SK-N-SH (cell line): ENCODE measurements at regions not wholly inside any gene's neighbourhood (a gene's known extent, or its start where the extent isn't known, plus 50 kb on each side); places are given as distances from the start of the nearest gene placed in this dataset.

Experiments used
- CTCF ChIA-PET: fragments of 300-600, 350-600 bp; formaldehyde crosslinking; extraction: SDS; loops from one replicate; lab custom pipeline; 2021; lab: Yijun Ruan, JAX
- POLR2A ChIA-PET: fragments of 350-600 bp; sonication (Branson Sonifier 250); formaldehyde crosslinking; extraction: SDS; loops from one replicate; lab custom pipeline; 2020; ENCODE audit warnings: antibody characterized with exemption, inconsistent platforms; lab: Yijun Ruan, JAX
- DNase-seq: peaks from one replicate; pipeline ENCODE4 v3.0.0; 2012
- H2AFZ ChIP-seq: fragments of 200-600 bp; sonication (generic); 2 replicates; pipeline ENCODE4 v1.8.1; 2016; ENCODE audit warnings: antibody characterized with exemption, mild to moderate bottlenecking, low read depth
- H3F3A ChIP-seq: fragments of 200-600 bp; sonication (generic); replicated peaks from 2 replicates; pipeline ENCODE3; 2016; ENCODE audit warnings: antibody characterized with exemption, mild to moderate bottlenecking; ENCODE audit not compliant: insufficient read depth
- H3K27ac ChIP-seq, 2 experiments: fragments of 200-500 bp in 1 of 2; fragments of 200-600 bp in 1 of 2; sonication (Bioruptor generic) in 1 of 2; sonication (generic), shearing (Covaris generic) in 1 of 2; 2 replicates each; pipeline versions ENCODE4 v1.5.1 to v1.6.1; 2014 to 2016; ENCODE audit warnings: low read depth in 2 of 2, inconsistent platforms in 1 of 2, low read length in 1 of 2, mild to moderate bottlenecking in 1 of 2, mixed read lengths in 1 of 2
- H3K27me3 ChIP-seq: fragments of 200-600 bp; sonication (generic), shearing (Covaris generic); 2 replicates; pipeline ENCODE4 v1.6.1; 2016; ENCODE audit warnings: mixed run types; ENCODE audit not compliant: insufficient read depth
- H3K36me3 ChIP-seq, 2 experiments: fragments of 200-500 bp in 1 of 2; fragments of 200-600 bp in 1 of 2; sonication (Bioruptor generic) in 1 of 2; sonication (generic) in 1 of 2; replicated peaks in 1 of 2; 2 replicates each; pipeline versions ENCODE3 to v1.5.1; 2014 to 2016; ENCODE audit warnings: low read length in 1 of 2, mild to moderate bottlenecking in 1 of 2; ENCODE audit not compliant: insufficient read depth in 2 of 2, control insufficient read depth in 1 of 2
- H3K4me1 ChIP-seq, 2 experiments: fragments of 200-500 bp in 1 of 2; fragments of 200-600 bp in 1 of 2; sonication (Bioruptor generic) in 1 of 2; sonication (generic), shearing (Covaris generic) in 1 of 2; 2 replicates each; pipeline versions ENCODE4 v1.5.1 to v1.6.1; 2014 to 2016; ENCODE audit warnings: low read depth in 1 of 2, low read length in 1 of 2, mixed run types in 1 of 2; ENCODE audit not compliant: insufficient read depth in 2 of 2, control insufficient read depth in 1 of 2
- H3K4me2 ChIP-seq: fragments of 200-600 bp; sonication (generic), shearing (Covaris generic); 2 replicates; pipeline ENCODE4 v1.6.1; 2017; ENCODE audit warnings: mixed run types
- H3K4me3 ChIP-seq, 2 experiments: fragments of 200-500 bp in 1 of 2; fragments of 200-600 bp in 1 of 2; sonication (Bioruptor generic) in 1 of 2; sonication (generic), shearing (Covaris generic) in 1 of 2; 2 replicates each; pipeline versions ENCODE4 v1.5.1 to v1.8.1; 2014 to 2016; ENCODE audit warnings: low read depth in 2 of 2, inconsistent platforms in 1 of 2, low read length in 1 of 2, mild to moderate bottlenecking in 1 of 2, mixed read lengths in 1 of 2, moderate library complexity in 1 of 2
- H3K79me2 ChIP-seq: fragments of 200-600 bp; sonication (generic); 2 replicates; pipeline ENCODE4 v1.8.1; 2017; ENCODE audit warnings: mild to moderate bottlenecking; ENCODE audit not compliant: insufficient read depth
- H3K9ac ChIP-seq: fragments of 200-600 bp; sonication (generic); 2 replicates; pipeline ENCODE4 v1.6.1; 2017; ENCODE audit warnings: mixed run types
- H3K9me2 ChIP-seq: fragments of 200-600 bp; sonication (generic); 2 replicates; pipeline ENCODE4 v1.6.1; 2017; ENCODE audit warnings: mixed run types
- H3K9me3 ChIP-seq: fragments of 200-600 bp; sonication (generic); 2 replicates; pipeline ENCODE4 v1.6.1; 2017; ENCODE audit warnings: mixed run types, mild to moderate bottlenecking, moderate library complexity
- H4K20me1 ChIP-seq: fragments of 200-600 bp; sonication (generic); 2 replicates; pipeline ENCODE4 v1.6.1; 2017; ENCODE audit warnings: mild to moderate bottlenecking, mixed run types; ENCODE audit not compliant: insufficient read depth
- CHD2 ChIP-seq: fragments of 150-350 bp; IDR thresholded peaks from 2 replicates; pipeline ENCODE4 v1.6.1; 2018; ENCODE audit warnings: low read length; ENCODE audit not compliant: partially characterized antibody
- CTCF ChIP-seq: fragments of 200-600 bp; sonication (generic); IDR thresholded peaks from 2 replicates; pipeline ENCODE4 v1.6.1; 2017; ENCODE audit warnings: antibody characterized with exemption, mild to moderate bottlenecking, moderate library complexity
- ELF1 ChIP-seq: IDR thresholded peaks from 2 replicates; pipeline ENCODE4 v1.4.0; 2012
- EP300 ChIP-seq, 2 experiments: IDR thresholded peaks; 2 replicates each; pipeline versions ENCODE4 v1.4.0 to v1.6.1; 2012; ENCODE audit warnings: borderline replicate concordance in 1 of 2, low read depth in 1 of 2, low read length in 1 of 2
- EZH2phosphoT487 ChIP-seq: fragments of 200-600 bp; sonication (generic); IDR thresholded peaks from 2 replicates; pipeline ENCODE4 v1.6.1; 2017; ENCODE audit warnings: low read depth, mixed run types, mild to moderate bottlenecking, antibody characterized with exemption, moderate library complexity, borderline replicate concordance
- GABPA ChIP-seq: IDR thresholded peaks from 2 replicates; pipeline ENCODE4 v1.4.0; 2012; ENCODE audit warnings: low read depth, mild to moderate bottlenecking
- IRF3 ChIP-seq: fragments of 150-350 bp; IDR thresholded peaks from 2 replicates; pipeline ENCODE4 v1.6.1; 2016; ENCODE audit warnings: mild to moderate bottlenecking, low read depth, low read length
- MAX ChIP-seq: IDR thresholded peaks from 2 replicates; pipeline ENCODE4 v1.4.0; 2012; ENCODE audit warnings: low read depth
- MEF2A ChIP-seq: IDR thresholded peaks from 2 replicates; pipeline ENCODE4 v1.4.0; 2012; ENCODE audit warnings: low read depth, borderline replicate concordance
- MXI1 ChIP-seq: IDR thresholded peaks from 2 replicates; pipeline ENCODE4 v1.6.1; 2012; ENCODE audit warnings: mild to moderate bottlenecking, low read depth, low read length, improper control_type of control experiment
- NFIC ChIP-seq: IDR thresholded peaks from 2 replicates; pipeline ENCODE4 v1.4.0; 2012; ENCODE audit warnings: borderline replicate concordance
- PBX3 ChIP-seq: IDR thresholded peaks from 2 replicates; pipeline ENCODE4; 2012
- RAD21 ChIP-seq: IDR thresholded peaks from 2 replicates; pipeline ENCODE4 v1.6.1; 2012; ENCODE audit warnings: mild to moderate bottlenecking, low read length
- RXRA ChIP-seq: IDR thresholded peaks from 2 replicates; pipeline ENCODE4 v1.4.0; 2012; ENCODE audit warnings: low read depth, mild to moderate bottlenecking, borderline replicate concordance
- TAF1 ChIP-seq: IDR thresholded peaks from 2 replicates; pipeline ENCODE4 v1.6.1; 2012; ENCODE audit warnings: low read depth, mild to moderate bottlenecking, low read length, moderate library complexity, borderline replicate concordance
- TCF12 ChIP-seq: IDR thresholded peaks from 2 replicates; pipeline ENCODE4 v1.4.0; 2012
- USF1 ChIP-seq: IDR thresholded peaks from 2 replicates; pipeline ENCODE4 v1.4.0; 2012; ENCODE audit warnings: low read depth, borderline replicate concordance
- whole genome bisulfite sequencing: methylation state at CpG from one replicate; pipeline ENCODE4 v1.1.6; 2017; ENCODE audit warnings: low lambda C conversion rate; 5-methylcytosine and 5-hydroxymethylcytosine counted together

- Histone ChIP-seq H3F3A (no peaks in the 10 kb centered on the region), H3K27me3 (no peaks in the 10 kb centered on the region), H3K9me2 (no peaks in the 10 kb centered on the region), H3K36me3 (no peaks in the 10 kb centered on the region), H3K9ac (no peak overlapping the region), H3K9me3 (no peaks in the 10 kb centered on the region), H4K20me1 (no peaks in the 10 kb centered on the region), H3K27ac (no peak overlapping the region), H3K4me3 (no peak overlapping the region), H2AFZ (no peak overlapping the region), H3K4me1 (peaks cover 0 to 3% of the 10 kb centered on the region in 2 experiments; a peak in 1 of 4 replicates), H3K79me2 (no peaks in the 10 kb centered on the region), H3K4me2 (no peak overlapping the region)
- WGBS, result 11% methylated on average over 1 of the region's 1 CpG
- ChIA-PET POLR2A (no interaction called here), CTCF (no interaction called here)
- TF ChIP-seq MEF2A (no peak), MAX (no peak), NFIC (no peak), RAD21 (no peak), CTCF (no peak), CHD2 (no peak), USF1 (no peak), EZH2phosphoT487 (no peak), IRF3 (no peak), TAF1 (no peak), PBX3 (no peak), ELF1 (no peak), RXRA (no peak), TCF12 (no peak), GABPA (no peak), MXI1 (no peak), EP300 (IDR thresholded peaks at IDR 0.05; ENCODE audit: borderline replicate concordance in 1 of 2, low read depth in 1 of 2, low read length in 1 of 2) (no peak)
- DNase-seq, result no peak
Measured at GRCh38 chr5:75952291-75952690, 130.9 kb upstream of the SV2C start.
